Cardiac muscle cell (in vitro differentiated cells and primary cell): ENCODE measurements at regions not wholly inside any gene's neighbourhood (a gene's known extent, or its start where the extent isn't known, plus 50 kb on each side); places are given as distances from the start of the nearest gene placed in this dataset.

Experiments used
- DNase-seq, 2 donors: peaks; one replicate each; pipeline versions ENCODE4 v3.0.0 to v3.0.0-alpha.2; 2010 to 2017; ENCODE audit warnings: low read depth in 1 of 2, low spot score in 1 of 2
- H3K27ac ChIP-seq: fragments of 200-600 bp; sonication (generic); 2 replicates; pipeline ENCODE4 v1.5.1; 2016
- H3K27me3 ChIP-seq: fragments of 200-600 bp; sonication (generic); 2 replicates; pipeline ENCODE4 v1.6.0; 2016; ENCODE audit warnings: control low read depth
- H3K36me3 ChIP-seq: fragments of 200-600 bp; sonication (generic); 2 replicates; pipeline ENCODE4 v1.5.1; 2016; ENCODE audit warnings: control low read depth
- H3K4me1 ChIP-seq: fragments of 200-600 bp; sonication (generic); 2 replicates; pipeline ENCODE4 v1.8.1; 2017; ENCODE audit warnings: low read depth, mild to moderate bottlenecking, mixed run types
- H3K4me3 ChIP-seq: fragments of 200-600 bp; sonication (generic); 2 replicates; pipeline ENCODE4 v1.5.1; 2016; ENCODE audit warnings: mild to moderate bottlenecking
- H3K9me3 ChIP-seq: fragments of 200-600 bp; sonication (generic); 2 replicates; pipeline ENCODE4 v1.5.1; 2017; ENCODE audit warnings: low read depth, mild to moderate bottlenecking, control low read depth
- TF ChIP-seq, protein P1 (sequence below): IDR thresholded peaks from 2 replicates; pipeline ENCODE4 v1.5.1; 2012; ENCODE audit warnings: low read depth, mild to moderate bottlenecking, low read length

- no peak for DNase-seq
- Histone ChIP-seq H3K27me3 (no peaks in the 10 kb centered on the region), H3K4me1 (no peaks in the 10 kb centered on the region), H3K4me3 (no peak overlapping the region), H3K36me3 (no peaks in the 10 kb centered on the region), H3K27ac (no peak overlapping the region), H3K9me3 (no peaks in the 10 kb centered on the region)
- TF ChIP-seq, protein P1, sequence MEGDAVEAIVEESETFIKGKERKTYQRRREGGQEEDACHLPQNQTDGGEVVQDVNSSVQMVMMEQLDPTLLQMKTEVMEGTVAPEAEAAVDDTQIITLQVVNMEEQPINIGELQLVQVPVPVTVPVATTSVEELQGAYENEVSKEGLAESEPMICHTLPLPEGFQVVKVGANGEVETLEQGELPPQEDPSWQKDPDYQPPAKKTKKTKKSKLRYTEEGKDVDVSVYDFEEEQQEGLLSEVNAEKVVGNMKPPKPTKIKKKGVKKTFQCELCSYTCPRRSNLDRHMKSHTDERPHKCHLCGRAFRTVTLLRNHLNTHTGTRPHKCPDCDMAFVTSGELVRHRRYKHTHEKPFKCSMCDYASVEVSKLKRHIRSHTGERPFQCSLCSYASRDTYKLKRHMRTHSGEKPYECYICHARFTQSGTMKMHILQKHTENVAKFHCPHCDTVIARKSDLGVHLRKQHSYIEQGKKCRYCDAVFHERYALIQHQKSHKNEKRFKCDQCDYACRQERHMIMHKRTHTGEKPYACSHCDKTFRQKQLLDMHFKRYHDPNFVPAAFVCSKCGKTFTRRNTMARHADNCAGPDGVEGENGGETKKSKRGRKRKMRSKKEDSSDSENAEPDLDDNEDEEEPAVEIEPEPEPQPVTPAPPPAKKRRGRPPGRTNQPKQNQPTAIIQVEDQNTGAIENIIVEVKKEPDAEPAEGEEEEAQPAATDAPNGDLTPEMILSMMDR, result no peak
Observed at GRCh38 chr1:162964901-162965300, 103.9 kb upstream of the CCDC190 start.

DNA sequence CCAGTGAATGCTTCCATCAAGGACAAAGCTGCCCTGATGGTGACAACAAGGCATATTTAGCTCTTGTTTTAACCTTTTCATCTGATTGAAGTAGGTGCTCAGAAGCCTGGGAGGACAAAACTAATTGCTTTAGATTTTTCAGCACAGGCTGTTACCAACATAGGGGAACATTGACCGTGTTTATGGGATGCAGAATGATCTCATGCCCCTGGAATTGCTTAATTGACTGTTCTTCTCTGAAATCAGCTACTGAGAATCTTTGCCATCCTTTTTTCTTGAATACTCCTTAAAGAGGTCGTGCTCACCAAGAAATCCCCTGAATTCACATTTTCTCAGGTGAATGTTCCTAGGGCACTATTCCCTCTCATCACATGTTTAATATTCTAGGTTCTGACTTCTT lies 95.9 kb upstream of the CCDC190 start:
- TF ChIP-seq, protein P1, result no peak
- no peak for DNase-seq
- Histone ChIP-seq H3K27ac (no peak overlapping the region), H3K4me3 (no peak overlapping the region), H3K4me1 (no peaks in the 10 kb centered on the region), H3K36me3 (no peaks in the 10 kb centered on the region), H3K27me3 (no peaks in the 10 kb centered on the region), H3K9me3 (no peaks in the 10 kb centered on the region)

DNA sequence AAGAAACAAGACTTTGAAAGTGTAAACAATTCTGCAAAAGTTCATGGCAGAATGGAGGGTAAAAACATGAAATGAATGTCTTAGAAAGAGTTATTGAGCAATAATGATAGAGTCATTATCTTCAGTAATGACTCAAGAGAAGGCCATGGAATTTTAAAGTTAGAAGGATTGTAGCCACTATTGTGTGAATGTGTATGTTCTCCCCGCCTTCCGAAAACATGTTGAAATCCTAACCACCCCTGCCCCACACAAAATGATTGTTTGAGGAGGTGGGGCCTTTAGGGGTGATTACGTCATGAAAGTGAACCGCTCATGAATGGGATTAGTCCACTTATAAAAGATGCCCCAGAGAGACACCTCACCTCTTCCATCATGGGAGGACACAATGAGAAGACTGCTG lies 93.8 kb upstream of the CCDC190 start:
- TF ChIP-seq, protein P1, result no peak
- Histone ChIP-seq H3K36me3 (no peaks in the 10 kb centered on the region), H3K4me3 (no peak overlapping the region), H3K27me3 (no peaks in the 10 kb centered on the region), H3K27ac (no peak overlapping the region), H3K9me3 (no peaks in the 10 kb centered on the region), H3K4me1 (peaks cover 9% of the 10 kb centered on the region)
- DNase-seq, result peak in 1 of 2 donors; percentile 86

- H3K36me3 ChIP-seq, result no peaks in the 10 kb centered on the region
- H3K27me3 ChIP-seq, result no peaks in the 10 kb centered on the region
- peaks cover 9% of the 10 kb centered on the region for H3K4me1 ChIP-seq
- H3K4me3 ChIP-seq, result no peak overlapping the region
- H3K9me3 ChIP-seq, result no peaks in the 10 kb centered on the region
- H3K27ac ChIP-seq, result no peak overlapping the region
- DNase-seq, result no peak
- TF ChIP-seq, protein P1, result no peak
Observed at GRCh38 chr1:162952956-162953355, 92.0 kb upstream of the CCDC190 start.

GRCh38 chr1:162951553-162952315 lies 90.8 kb upstream of the CCDC190 start:
- Histone ChIP-seq H3K4me3 (no peak overlapping the region), H3K9me3 (no peaks in the 10 kb centered on the region), H3K27ac (no peak overlapping the region), H3K27me3 (no peaks in the 10 kb centered on the region), H3K36me3 (no peaks in the 10 kb centered on the region), H3K4me1 (peaks cover 9% of the 10 kb centered on the region)
- TF ChIP-seq, protein P1, result no peak
- DNase-seq, result peak; percentile 23 to 33

DNA sequence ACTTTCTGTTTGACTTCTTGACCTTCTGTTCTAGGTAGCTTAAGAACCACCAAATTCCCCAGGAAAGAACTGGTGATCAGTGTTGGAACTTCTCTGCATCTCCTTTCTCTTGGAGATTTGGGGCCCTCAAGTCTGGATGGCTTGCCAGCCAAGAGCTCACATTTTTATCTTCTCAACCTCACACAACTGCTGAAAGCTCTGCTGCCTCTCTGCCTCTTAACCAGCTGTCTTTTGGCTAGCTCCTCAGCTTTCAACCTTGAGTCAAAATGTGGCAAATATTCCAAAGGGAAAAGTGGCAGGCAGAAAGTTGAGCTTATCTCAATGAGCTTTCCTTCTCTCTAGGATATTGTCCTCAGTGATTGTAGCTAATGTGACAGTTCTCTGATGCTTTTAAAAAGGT lies 89.2 kb upstream of the CCDC190 start:
- peaks cover 9% of the 10 kb centered on the region for H3K4me1 ChIP-seq
- DNase-seq, result no peak
- H3K27ac ChIP-seq, result no peak overlapping the region
- H3K36me3 ChIP-seq, result no peaks in the 10 kb centered on the region
- H3K4me3 ChIP-seq, result no peak overlapping the region
- H3K9me3 ChIP-seq, result no peaks in the 10 kb centered on the region
- TF ChIP-seq, protein P1, result no peak
- no peaks in the 10 kb centered on the region for H3K27me3 ChIP-seq
